ENCODE measurements at regions not wholly inside any gene's neighbourhood (a gene's known extent, or its start where the extent isn't known, plus 50 kb on each side); places are given as distances from the start of the nearest gene placed in this dataset.
"Not testable (repeated sequence)": the region's sequence is repeated elsewhere in the genome, so short reads cannot be mapped to it uniquely, and the experiment has no call there.

- DNase-seq (no peak), FAIRE-seq (no peak)
- no peaks in the 10 kb centered on the region for H3K4me1 ChIP-seq (ENCODE audit: control insufficient read depth in 3 of 3, insufficient read depth in 2 of 3, low read depth in 1 of 3, low read length in 2 of 3)
- no peak overlapping the region for H3K4me3 ChIP-seq (ENCODE audit: low read depth in 1 of 3, low read length in 3 of 3)
- no peaks in the 10 kb centered on the region for H3K36me3 ChIP-seq (ENCODE audit: control insufficient read depth in 3 of 3, insufficient read depth in 2 of 3, low read depth in 1 of 3, low read length in 3 of 3)
- no peaks in the 10 kb centered on the region for H3K27me3 ChIP-seq (ENCODE audit: control insufficient read depth in 3 of 3, insufficient read depth in 3 of 3, low read length in 3 of 3)
- H3K9me3 ChIP-seq (ENCODE audit: control insufficient read depth in 2 of 2, insufficient read depth in 1 of 2, low read depth in 1 of 2, low read length in 1 of 2): no peaks in the 10 kb centered on the region
- WGBS, 3 donors: 76 to 86% (median 80%) methylated on average over 5 of the region's 5 CpGs
- H3K27ac ChIP-seq (ENCODE audit: low read depth in 1 of 3, low read length in 2 of 3): no peak overlapping the region
Measured at GRCh38 chr18:28432339-28432738, 255.4 kb upstream of the CDH2 start.

- DNase-seq: no peak
- Histone ChIP-seq H3K4me1 (ENCODE audit: control insufficient read depth in 3 of 3, insufficient read depth in 2 of 3, low read depth in 1 of 3, low read length in 2 of 3) (no peaks in the 10 kb centered on the region), H3K36me3 (ENCODE audit: control insufficient read depth in 3 of 3, insufficient read depth in 2 of 3, low read depth in 1 of 3, low read length in 3 of 3) (no peaks in the 10 kb centered on the region), H3K9me3 (ENCODE audit: control insufficient read depth in 2 of 2, insufficient read depth in 1 of 2, low read depth in 1 of 2, low read length in 1 of 2) (peaks cover 0 to 11% of the 10 kb centered on the region in 2 donors), H3K27me3 (ENCODE audit: control insufficient read depth in 3 of 3, insufficient read depth in 3 of 3, low read length in 3 of 3) (no peaks in the 10 kb centered on the region), H3K27ac (ENCODE audit: low read depth in 1 of 3, low read length in 2 of 3) (no peak overlapping the region), H3K4me3 (ENCODE audit: low read depth in 1 of 3, low read length in 3 of 3) (no peak overlapping the region)
- FAIRE-seq: no peak
- WGBS, 3 donors: 77 to 86% (median 84%) methylated on average over 5 of the region's 5 CpGs
Measured at GRCh38 chr18:28425886-28426285, 249.0 kb upstream of the CDH2 start.

- 86 to 96% (median 88%) methylated on average over 2 of the region's 2 CpGs for WGBS, 3 donors
- Histone ChIP-seq H3K36me3 (ENCODE audit: control insufficient read depth in 3 of 3, insufficient read depth in 2 of 3, low read depth in 1 of 3, low read length in 3 of 3) (no peaks in the 10 kb centered on the region), H3K4me1 (ENCODE audit: control insufficient read depth in 3 of 3, insufficient read depth in 2 of 3, low read depth in 1 of 3, low read length in 2 of 3) (no peaks in the 10 kb centered on the region), H3K27me3 (ENCODE audit: control insufficient read depth in 3 of 3, insufficient read depth in 3 of 3, low read length in 3 of 3) (no peaks in the 10 kb centered on the region), H3K9me3 (ENCODE audit: control insufficient read depth in 2 of 2, insufficient read depth in 1 of 2, low read depth in 1 of 2, low read length in 1 of 2) (peaks cover 0 to 11% of the 10 kb centered on the region in 2 donors), H3K4me3 (ENCODE audit: low read depth in 1 of 3, low read length in 3 of 3) (no peak overlapping the region), H3K27ac (ENCODE audit: low read depth in 1 of 3, low read length in 2 of 3) (no peak overlapping the region)
- DNase-seq (no peak), FAIRE-seq (no peak)
Measured at GRCh38 chr18:28422577-28422976, 245.6 kb upstream of the CDH2 start.

- not testable (repeated sequence) for H3K4me3 ChIP-seq (ENCODE audit: low read depth in 1 of 3, low read length in 3 of 3); FAIRE-seq; H3K27ac ChIP-seq (ENCODE audit: low read depth in 1 of 3, low read length in 2 of 3); H3K36me3 ChIP-seq (ENCODE audit: control insufficient read depth in 3 of 3, insufficient read depth in 2 of 3, low read depth in 1 of 3, low read length in 3 of 3); H3K27me3 ChIP-seq (ENCODE audit: control insufficient read depth in 3 of 3, insufficient read depth in 3 of 3, low read length in 3 of 3); DNase-seq; H3K4me1 ChIP-seq (ENCODE audit: control insufficient read depth in 3 of 3, insufficient read depth in 2 of 3, low read depth in 1 of 3, low read length in 2 of 3)
- 51 to 80% (median 73%) methylated on average over 5 to 17 of the region's 17 CpGs for WGBS, 3 donors
- H3K9me3 ChIP-seq (ENCODE audit: control insufficient read depth in 2 of 2, insufficient read depth in 1 of 2, low read depth in 1 of 2, low read length in 1 of 2): peaks cover 0 to 11% of the 10 kb centered on the region in 2 donors
Measured at GRCh38 chr18:28421950-28422349, 245.0 kb upstream of the CDH2 start.

GRCh38 chr18:28412521-28412920, 235.6 kb upstream of the CDH2 start:
- FAIRE-seq (no peak), DNase-seq (no peak)
- Histone ChIP-seq H3K27me3 (ENCODE audit: control insufficient read depth in 3 of 3, insufficient read depth in 3 of 3, low read length in 3 of 3) (no peaks in the 10 kb centered on the region), H3K4me3 (ENCODE audit: low read depth in 1 of 3, low read length in 3 of 3) (no peak overlapping the region), H3K4me1 (ENCODE audit: control insufficient read depth in 3 of 3, insufficient read depth in 2 of 3, low read depth in 1 of 3, low read length in 2 of 3) (no peaks in the 10 kb centered on the region), H3K27ac (ENCODE audit: low read depth in 1 of 3, low read length in 2 of 3) (no peak overlapping the region), H3K36me3 (ENCODE audit: control insufficient read depth in 3 of 3, insufficient read depth in 2 of 3, low read depth in 1 of 3, low read length in 3 of 3) (no peaks in the 10 kb centered on the region), H3K9me3 (ENCODE audit: control insufficient read depth in 2 of 2, insufficient read depth in 1 of 2, low read depth in 1 of 2, low read length in 1 of 2) (no peaks in the 10 kb centered on the region)
- WGBS, 3 donors: 84 to 89% (median 87%) methylated on average over 3 of the region's 3 CpGs

GRCh38 chr18:28411806-28412205, 234.9 kb upstream of the CDH2 start:
- WGBS, 3 donors: 72 to 91% (median 83%) methylated on average over 2 of the region's 2 CpGs
- H3K9me3 ChIP-seq (ENCODE audit: control insufficient read depth in 2 of 2, insufficient read depth in 1 of 2, low read depth in 1 of 2, low read length in 1 of 2): no peaks in the 10 kb centered on the region
- no peak for FAIRE-seq

GRCh38 chr18:28409811-28410210, 232.9 kb upstream of the CDH2 start:
- FAIRE-seq (no peak), DNase-seq (no peak)
- Histone ChIP-seq H3K9me3 (ENCODE audit: control insufficient read depth in 2 of 2, insufficient read depth in 1 of 2, low read depth in 1 of 2, low read length in 1 of 2) (no peaks in the 10 kb centered on the region), H3K4me3 (ENCODE audit: low read depth in 1 of 3, low read length in 3 of 3) (no peak overlapping the region), H3K27me3 (ENCODE audit: control insufficient read depth in 3 of 3, insufficient read depth in 3 of 3, low read length in 3 of 3) (no peaks in the 10 kb centered on the region), H3K27ac (ENCODE audit: low read depth in 1 of 3, low read length in 2 of 3) (no peak overlapping the region), H3K36me3 (ENCODE audit: control insufficient read depth in 3 of 3, insufficient read depth in 2 of 3, low read depth in 1 of 3, low read length in 3 of 3) (no peaks in the 10 kb centered on the region), H3K4me1 (ENCODE audit: control insufficient read depth in 3 of 3, insufficient read depth in 2 of 3, low read depth in 1 of 3, low read length in 2 of 3) (no peaks in the 10 kb centered on the region)
- WGBS, 3 donors: 79 to 85% (median 81%) methylated on average over 1 of the region's 1 CpG

More at GRCh38 chr18:28411806-28412205, 234.9 kb upstream of the CDH2 start:
- Histone ChIP-seq H3K27me3 (ENCODE audit: control insufficient read depth in 3 of 3, insufficient read depth in 3 of 3, low read length in 3 of 3) (no peaks in the 10 kb centered on the region), H3K4me3 (ENCODE audit: low read depth in 1 of 3, low read length in 3 of 3) (no peak overlapping the region), H3K36me3 (ENCODE audit: control insufficient read depth in 3 of 3, insufficient read depth in 2 of 3, low read depth in 1 of 3, low read length in 3 of 3) (no peaks in the 10 kb centered on the region), H3K27ac (ENCODE audit: low read depth in 1 of 3, low read length in 2 of 3) (no peak overlapping the region), H3K4me1 (ENCODE audit: control insufficient read depth in 3 of 3, insufficient read depth in 2 of 3, low read depth in 1 of 3, low read length in 2 of 3) (no peaks in the 10 kb centered on the region)
- no peak for DNase-seq

- no peaks in the 10 kb centered on the region for H3K9me3 ChIP-seq (ENCODE audit: control insufficient read depth in 2 of 2, insufficient read depth in 1 of 2, low read depth in 1 of 2, low read length in 1 of 2)
- 42 to 59% (median 59%) methylated on average over 2 of the region's 2 CpGs for WGBS, 3 donors
- no peaks in the 10 kb centered on the region for H3K4me1 ChIP-seq (ENCODE audit: control insufficient read depth in 3 of 3, insufficient read depth in 2 of 3, low read depth in 1 of 3, low read length in 2 of 3)
- no peak overlapping the region for H3K27ac ChIP-seq (ENCODE audit: low read depth in 1 of 3, low read length in 2 of 3)
- no peak overlapping the region for H3K4me3 ChIP-seq (ENCODE audit: low read depth in 1 of 3, low read length in 3 of 3)
- no peak for DNase-seq
- no peaks in the 10 kb centered on the region for H3K36me3 ChIP-seq (ENCODE audit: control insufficient read depth in 3 of 3, insufficient read depth in 2 of 3, low read depth in 1 of 3, low read length in 3 of 3)
- no peaks in the 10 kb centered on the region for H3K27me3 ChIP-seq (ENCODE audit: control insufficient read depth in 3 of 3, insufficient read depth in 3 of 3, low read length in 3 of 3)
- no peak for FAIRE-seq
Measured at GRCh38 chr18:28408528-28408927, 231.6 kb upstream of the CDH2 start.

- no peak for DNase-seq
Measured at GRCh38 chr18:28407681-28408080, 230.8 kb upstream of the CDH2 start.

More at GRCh38 chr18:28407681-28408080, 230.8 kb upstream of the CDH2 start:
- H3K4me3 ChIP-seq (ENCODE audit: low read depth in 1 of 3, low read length in 3 of 3): no peak overlapping the region
- no peaks in the 10 kb centered on the region for H3K36me3 ChIP-seq (ENCODE audit: control insufficient read depth in 3 of 3, insufficient read depth in 2 of 3, low read depth in 1 of 3, low read length in 3 of 3)
- 52 to 69% (median 65%) methylated on average over 1 of the region's 1 CpG for WGBS, 3 donors
- no peak overlapping the region for H3K27ac ChIP-seq (ENCODE audit: low read depth in 1 of 3, low read length in 2 of 3)
- H3K4me1 ChIP-seq (ENCODE audit: control insufficient read depth in 3 of 3, insufficient read depth in 2 of 3, low read depth in 1 of 3, low read length in 2 of 3): no peaks in the 10 kb centered on the region
- FAIRE-seq: no peak
- no peaks in the 10 kb centered on the region for H3K9me3 ChIP-seq (ENCODE audit: control insufficient read depth in 2 of 2, insufficient read depth in 1 of 2, low read depth in 1 of 2, low read length in 1 of 2)
- no peaks in the 10 kb centered on the region for H3K27me3 ChIP-seq (ENCODE audit: control insufficient read depth in 3 of 3, insufficient read depth in 3 of 3, low read length in 3 of 3)

Measured in small intestine (tissue), 7 donors.